Panc1 (cell line): ENCODE measurements at regions not wholly inside any gene's neighbourhood (a gene's known extent, or its start where the extent isn't known, plus 50 kb on each side); places are given as distances from the start of the nearest gene placed in this dataset.

Experiments
- CTCF ChIP-seq: fragments of 450-650 bp; IDR thresholded peaks from 2 replicates; pipeline ENCODE4 v1.5.1; 2017; ENCODE audit warnings: mild to moderate bottlenecking
- TCF7L2 ChIP-seq: IDR thresholded peaks from 2 replicates; pipeline ENCODE4 v1.6.1; 2011; ENCODE audit warnings: mild to moderate bottlenecking, low read depth, low read length, inconsistent platforms

GRCh38 chr5:4424895-4425294, 715.2 kb upstream of the ADAMTS16 start:
- no peak for TF ChIP-seq CTCF
- no peak for TF ChIP-seq TCF7L2
